DMS79 treated with DMSO at 0.1 percent for 48 hours (cell line): ENCODE measurements at regions not wholly inside any gene's neighbourhood (a gene's known extent, or its start where the extent isn't known, plus 50 kb on each side); places are given as distances from the start of the nearest gene placed in this dataset.

ENCODE experiments used
- DNase-seq: peaks from one replicate; lab custom pipeline; 2025; lab: John Stamatoyannopoulos, UW

GRCh38 chr1:117803318-117803717 lies 126.1 kb downstream of the GDAP2 start:
- no peak for DNase-seq

- DNase-seq = no peak
Observed at GRCh38 chr1:117809764-117810163, 119.7 kb downstream of the GDAP2 start.

GRCh38 chr1:117810553-117810952 lies 118.9 kb downstream of the GDAP2 start:
- no peak for DNase-seq

- no peak for DNase-seq
Observed at GRCh38 chr1:117812869-117813511, 116.4 kb downstream of the GDAP2 start.
